Natural killer cell treated with Interleukin-12 subunit alpha and Interleukin-12 subunit beta and Interleukin-15 and Interleukin-18, amount 100 ng/mL, for 72 hours (primary cell): ENCODE measurements at regions not wholly inside any gene's neighbourhood (a gene's known extent, or its start where the extent isn't known, plus 50 kb on each side); places are given as distances from the start of the nearest gene placed in this dataset.

Experiments used
- ATAC-seq, 2 donors: fragments of 150-1000 bp; cut with Tn5 transposase in 1 of 2; sonication (Bioruptor Pico), chemical (Tn5 transposase) in 1 of 2; 2 replicates each; pipeline ENCODE4 v1.10.0; 2021
- DNase-seq: peaks from one replicate; pipeline ENCODE4 v3.0.0; 2022; ENCODE audit warnings: low spot score
- H3K27ac Mint-ChIP-seq, 2 donors: 1 replicate in 1 of 2; 2 replicates in 1 of 2; pipeline ENCODE4 v1.8.0; 2022; ENCODE audit warnings: mixed read lengths in 2 of 2, mild to moderate bottlenecking in 1 of 2, moderate library complexity in 1 of 2
- H3K27me3 Mint-ChIP-seq, 2 donors: 1 replicate in 1 of 2; 2 replicates in 1 of 2; pipeline ENCODE4 v1.8.0; 2022; ENCODE audit warnings: mixed read lengths in 2 of 2
- H3K36me3 Mint-ChIP-seq: one replicate; pipeline ENCODE4 v1.8.0; 2022; ENCODE audit warnings: mixed read lengths
- H3K4me1 Mint-ChIP-seq, 2 donors: 1 replicate in 1 of 2; 2 replicates in 1 of 2; pipeline ENCODE4 v1.8.0; 2022; ENCODE audit warnings: low read depth in 2 of 2, mixed read lengths in 2 of 2, mild to moderate bottlenecking in 1 of 2
- H3K4me3 Mint-ChIP-seq: one replicate; pipeline ENCODE4 v1.8.0; 2022; ENCODE audit warnings: mixed read lengths
- H3K9me3 Mint-ChIP-seq: 2 replicates; pipeline ENCODE4 v1.8.0; 2022; ENCODE audit warnings: mixed read lengths

DNA sequence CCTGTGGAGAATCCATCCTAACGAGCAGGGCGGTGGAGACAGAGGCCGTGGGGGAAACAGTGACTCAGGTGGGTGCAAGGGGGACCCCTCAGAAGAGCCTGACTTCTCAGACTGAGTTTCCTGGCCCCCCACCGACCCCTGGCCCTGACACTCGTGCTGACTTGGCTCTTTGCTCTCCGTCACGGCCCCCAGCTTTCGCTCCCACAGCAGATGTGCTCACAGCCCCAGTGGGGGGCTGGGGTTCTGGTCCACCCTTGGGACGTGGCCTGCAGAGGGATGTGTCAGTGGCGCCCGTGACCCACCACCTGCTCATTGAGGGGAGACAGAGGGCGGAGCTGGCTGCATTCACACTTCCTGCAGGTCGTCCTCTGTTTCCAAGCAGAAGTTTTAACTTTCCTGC lies 62.9 kb upstream of the IRX4 start:
- peaks cover 11 to 34% of the 10 kb centered on the region in 2 donors for H3K27me3 Mint-ChIP-seq
- DNase-seq (no peak), ATAC-seq (no peak)
- H3K4me1 Mint-ChIP-seq, result no peaks in the 10 kb centered on the region
- H3K9me3 Mint-ChIP-seq, result no peaks in the 10 kb centered on the region
- H3K36me3 Mint-ChIP-seq, result no peaks in the 10 kb centered on the region
- no peak overlapping the region for H3K4me3 Mint-ChIP-seq
- H3K27ac Mint-ChIP-seq, result no peak overlapping the region

DNA sequence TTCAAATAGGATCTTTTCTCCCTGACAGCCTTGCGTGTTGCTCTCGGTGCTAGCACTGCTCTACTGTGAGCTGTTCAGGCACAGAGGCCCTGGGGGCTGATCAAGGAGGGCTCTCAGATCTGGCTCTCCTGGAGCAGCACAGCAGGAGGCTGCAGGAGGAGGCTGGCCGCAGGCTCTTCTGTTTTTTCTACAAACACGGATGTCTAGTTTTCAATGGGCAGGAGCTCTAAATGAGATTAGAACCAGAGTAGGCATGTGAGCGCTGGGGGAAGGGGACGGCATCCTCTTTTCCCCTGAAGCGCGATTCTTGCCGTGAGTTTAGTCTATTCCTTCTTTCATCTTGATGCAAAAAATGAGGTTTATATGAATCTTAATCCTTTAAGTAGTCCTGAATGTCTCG lies 61.7 kb upstream of the IRX4 start:
- no peak for ATAC-seq
- DNase-seq, result no peak
- Mint-ChIP-seq H3K27me3 (peaks cover 11 to 34% of the 10 kb centered on the region in 2 donors), H3K9me3 (no peaks in the 10 kb centered on the region), H3K4me3 (no peak overlapping the region), H3K27ac (no peak overlapping the region), H3K4me1 (no peaks in the 10 kb centered on the region), H3K36me3 (no peaks in the 10 kb centered on the region)

- H3K4me1 Mint-ChIP-seq, result no peaks in the 10 kb centered on the region
- no peak for ATAC-seq
- peaks cover 11 to 34% of the 10 kb centered on the region in 2 donors for H3K27me3 Mint-ChIP-seq
- no peak for DNase-seq
- H3K4me3 Mint-ChIP-seq, result no peak overlapping the region
- no peaks in the 10 kb centered on the region for H3K9me3 Mint-ChIP-seq
- H3K36me3 Mint-ChIP-seq, result no peaks in the 10 kb centered on the region
- no peak overlapping the region for H3K27ac Mint-ChIP-seq
These were observed 60.8 kb upstream of the IRX4 start for GRCh38 chr5:1943481-1943880.

GRCh38 chr5:1942630-1943029 lies 59.9 kb upstream of the IRX4 start:
- Mint-ChIP-seq H3K27me3 (peaks cover 15 to 34% of the 10 kb centered on the region in 2 donors), H3K4me3 (no peak overlapping the region), H3K4me1 (no peaks in the 10 kb centered on the region), H3K9me3 (no peaks in the 10 kb centered on the region), H3K36me3 (no peaks in the 10 kb centered on the region), H3K27ac (no peak overlapping the region)
- ATAC-seq, result no peak
- no peak for DNase-seq

- no peaks in the 10 kb centered on the region for H3K4me1 Mint-ChIP-seq
These were observed 59.4 kb upstream of the IRX4 start for GRCh38 chr5:1942158-1942557.

GRCh38 chr5:1939256-1939655 lies 56.5 kb upstream of the IRX4 start:
- Mint-ChIP-seq H3K4me3 (no peak overlapping the region), H3K36me3 (no peaks in the 10 kb centered on the region), H3K27me3 (peaks cover 28 to 31% of the 10 kb centered on the region in 2 donors), H3K27ac (no peak overlapping the region), H3K4me1 (no peaks in the 10 kb centered on the region), H3K9me3 (no peaks in the 10 kb centered on the region)
- ATAC-seq (peak in 1 of 2 donors; percentile 43), DNase-seq (no peak)

More at GRCh38 chr5:1942158-1942557, 59.4 kb upstream of the IRX4 start:
- H3K36me3 Mint-ChIP-seq, result no peaks in the 10 kb centered on the region
- H3K4me3 Mint-ChIP-seq, result no peak overlapping the region
- H3K27me3 Mint-ChIP-seq, result peaks cover 17 to 31% of the 10 kb centered on the region in 2 donors
- H3K9me3 Mint-ChIP-seq, result no peaks in the 10 kb centered on the region
- no peak for DNase-seq
- ATAC-seq, result no peak
- H3K27ac Mint-ChIP-seq, result no peak overlapping the region

DNA sequence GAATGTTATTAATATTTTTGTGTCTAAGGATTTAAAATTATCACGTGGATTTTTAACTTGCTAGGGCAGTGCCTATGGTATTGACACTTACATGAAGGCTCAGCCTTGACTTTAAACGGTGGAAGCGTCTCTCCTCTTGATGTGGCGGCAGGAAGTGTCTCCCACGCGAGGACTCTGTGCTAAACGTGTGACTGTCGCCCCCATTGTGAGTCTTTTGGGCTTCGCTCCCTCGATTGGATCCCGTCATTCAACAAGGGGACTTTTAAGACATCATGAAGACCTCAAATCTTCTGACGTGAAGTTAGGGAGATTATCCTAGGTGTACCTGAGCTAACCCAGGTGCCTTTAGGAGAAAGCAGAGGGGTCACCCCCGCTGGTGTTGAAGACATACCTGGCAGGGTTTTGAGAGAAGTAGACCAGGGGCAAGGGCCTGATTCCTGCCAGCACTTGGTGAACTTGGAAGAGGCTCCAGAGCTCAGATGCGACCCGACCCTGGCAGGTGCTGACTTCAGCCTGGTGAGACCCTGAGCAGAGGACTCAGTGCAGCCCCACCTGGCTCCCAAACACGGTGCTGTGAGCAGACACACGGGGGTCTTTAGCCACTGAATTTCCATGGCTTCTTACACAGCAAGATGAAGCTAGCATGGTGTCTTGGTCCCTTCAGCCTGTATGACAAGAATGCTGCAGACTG lies 55.7 kb upstream of the IRX4 start:
- no peak overlapping the region for H3K4me3 Mint-ChIP-seq
- no peak overlapping the region for H3K27ac Mint-ChIP-seq
- no peaks in the 10 kb centered on the region for H3K9me3 Mint-ChIP-seq
- no peaks in the 10 kb centered on the region for H3K36me3 Mint-ChIP-seq
- H3K27me3 Mint-ChIP-seq, result peaks cover 20 to 25% of the 10 kb centered on the region in 2 donors
- ATAC-seq, result no peak
- DNase-seq, result no peak
- H3K4me1 Mint-ChIP-seq, result no peaks in the 10 kb centered on the region

GRCh38 chr5:1937590-1937989 lies 54.9 kb upstream of the IRX4 start:
- H3K9me3 Mint-ChIP-seq, result no peaks in the 10 kb centered on the region
- no peaks in the 10 kb centered on the region for H3K4me1 Mint-ChIP-seq
- no peak overlapping the region for H3K27ac Mint-ChIP-seq
- H3K36me3 Mint-ChIP-seq, result no peaks in the 10 kb centered on the region
- no peak for ATAC-seq
- H3K27me3 Mint-ChIP-seq, result peaks cover 14 to 25% of the 10 kb centered on the region in 2 donors
- DNase-seq, result no peak
- H3K4me3 Mint-ChIP-seq, result no peak overlapping the region

GRCh38 chr5:1936901-1937300 lies 54.2 kb upstream of the IRX4 start:
- Mint-ChIP-seq H3K4me3 (no peak overlapping the region), H3K27ac (no peak overlapping the region), H3K4me1 (no peaks in the 10 kb centered on the region), H3K9me3 (no peaks in the 10 kb centered on the region), H3K36me3 (no peaks in the 10 kb centered on the region), H3K27me3 (peaks cover 9 to 22% of the 10 kb centered on the region in 2 donors)
- ATAC-seq (no peak), DNase-seq (no peak)

DNA sequence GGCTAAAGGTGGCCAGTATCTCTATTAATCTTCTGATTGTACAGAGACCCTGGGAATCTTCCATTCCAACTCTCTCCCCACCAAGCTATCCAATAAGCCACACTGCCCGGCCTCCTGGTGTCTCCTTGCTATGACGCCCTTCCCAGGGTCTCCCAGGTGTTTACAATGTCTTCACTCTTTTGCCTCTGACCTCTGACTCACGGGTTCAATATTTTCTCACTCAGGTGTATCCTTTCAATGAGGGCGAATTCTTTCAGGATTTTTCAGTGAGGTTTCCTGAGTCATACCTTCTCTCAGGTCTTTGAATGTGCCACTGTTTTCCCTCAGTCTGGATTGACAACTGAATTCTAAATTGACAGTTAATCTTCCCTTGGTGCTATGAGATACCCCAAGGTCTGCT lies 53.7 kb upstream of the IRX4 start:
- DNase-seq (no peak), ATAC-seq (no peak)
- Mint-ChIP-seq H3K36me3 (no peaks in the 10 kb centered on the region), H3K4me3 (no peak overlapping the region), H3K27me3 (peaks cover 7 to 23% of the 10 kb centered on the region in 2 donors), H3K27ac (no peak overlapping the region), H3K4me1 (no peaks in the 10 kb centered on the region), H3K9me3 (no peaks in the 10 kb centered on the region)

- Mint-ChIP-seq H3K27ac (no peak overlapping the region), H3K4me3 (no peak overlapping the region), H3K9me3 (no peaks in the 10 kb centered on the region), H3K36me3 (no peaks in the 10 kb centered on the region), H3K27me3 (peaks cover 7 to 23% of the 10 kb centered on the region in 2 donors), H3K4me1 (no peaks in the 10 kb centered on the region)
- DNase-seq, result no peak
- no peak for ATAC-seq
These were observed 52.2 kb upstream of the IRX4 start for GRCh38 chr5:1934801-1935429.

GRCh38 chr5:1934056-1934394 lies 51.3 kb upstream of the IRX4 start:
- DNase-seq, result no peak
- Mint-ChIP-seq H3K9me3 (no peaks in the 10 kb centered on the region), H3K27me3 (peaks cover 7 to 23% of the 10 kb centered on the region in 2 donors), H3K36me3 (no peaks in the 10 kb centered on the region), H3K4me1 (no peaks in the 10 kb centered on the region), H3K27ac (no peak overlapping the region), H3K4me3 (no peak overlapping the region)
- ATAC-seq, result no peak

GRCh38 chr5:1933364-1934055 lies 50.8 kb upstream of the IRX4 start:
- no peak for ATAC-seq
- Mint-ChIP-seq H3K36me3 (no peaks in the 10 kb centered on the region), H3K4me1 (no peaks in the 10 kb centered on the region), H3K4me3 (no peak overlapping the region), H3K9me3 (no peaks in the 10 kb centered on the region), H3K27ac (no peak overlapping the region), H3K27me3 (peaks cover 7 to 23% of the 10 kb centered on the region in 2 donors)
- DNase-seq, result no peak
